ENCODE measurements at regions not wholly inside any gene's neighbourhood (a gene's known extent, or its start where the extent isn't known, plus 50 kb on each side); places are given as distances from the start of the nearest gene placed in this dataset.

- H3K4me1 ChIP-seq (ENCODE audit: insufficient read depth, poor library complexity, severe bottlenecking): peaks cover 3% of the 10 kb centered on the region
- no peak; the same call in 2 of the 3 replicates for ATAC-seq (ENCODE audit: low read depth)
- no peaks in the 10 kb centered on the region for H3K9me3 ChIP-seq (ENCODE audit: severe bottlenecking)
- no peak overlapping the region for H3K27ac ChIP-seq (ENCODE audit: poor library complexity, severe bottlenecking)
- TF ChIP-seq CTCF (IDR thresholded peaks at IDR 0.05; ENCODE audit: poor library complexity, severe bottlenecking): no peak
- no peaks in the 10 kb centered on the region for H3K27me3 ChIP-seq (ENCODE audit: insufficient read depth, poor library complexity, severe bottlenecking)
- H3K36me3 ChIP-seq (ENCODE audit: low read depth): no peaks in the 10 kb centered on the region
- DNase-seq (ENCODE audit: low spot score): no peak
- no peak overlapping the region for H3K4me3 ChIP-seq (ENCODE audit: severe bottlenecking)
Measured at GRCh38 chr4:181202240-181202639, 1041.0 kb upstream of the TENM3 start.

GRCh38 chr4:181204109-181204508, 1039.1 kb upstream of the TENM3 start:
- no peak overlapping the region for H3K4me3 ChIP-seq (ENCODE audit: severe bottlenecking)
- H3K4me1 ChIP-seq (ENCODE audit: insufficient read depth, poor library complexity, severe bottlenecking): peaks cover 3% of the 10 kb centered on the region
- no peak for DNase-seq (ENCODE audit: low spot score)
- H3K27ac ChIP-seq (ENCODE audit: poor library complexity, severe bottlenecking): no peak overlapping the region
- no peaks in the 10 kb centered on the region for H3K36me3 ChIP-seq (ENCODE audit: low read depth)
- H3K27me3 ChIP-seq (ENCODE audit: insufficient read depth, poor library complexity, severe bottlenecking): no peaks in the 10 kb centered on the region
- H3K9me3 ChIP-seq (ENCODE audit: severe bottlenecking): no peaks in the 10 kb centered on the region
- ATAC-seq (ENCODE audit: low read depth): 0 out of 3 replicates have a peak, but pooled peaks have one; percentile 31
- no peak for TF ChIP-seq CTCF (IDR thresholded peaks at IDR 0.05; ENCODE audit: poor library complexity, severe bottlenecking)

GRCh38 chr4:181213551-181213950, 1029.7 kb upstream of the TENM3 start:
- ATAC-seq (ENCODE audit: low read depth): no peak
- no peak for TF ChIP-seq CTCF (IDR thresholded peaks at IDR 0.05; ENCODE audit: poor library complexity, severe bottlenecking)
- Histone ChIP-seq H3K27ac (ENCODE audit: poor library complexity, severe bottlenecking) (no peak overlapping the region), H3K4me3 (ENCODE audit: severe bottlenecking) (no peak overlapping the region), H3K4me1 (ENCODE audit: insufficient read depth, poor library complexity, severe bottlenecking) (no peaks in the 10 kb centered on the region), H3K27me3 (ENCODE audit: insufficient read depth, poor library complexity, severe bottlenecking) (no peaks in the 10 kb centered on the region), H3K9me3 (ENCODE audit: severe bottlenecking) (no peaks in the 10 kb centered on the region), H3K36me3 (ENCODE audit: low read depth) (no peaks in the 10 kb centered on the region)
- DNase-seq (ENCODE audit: low spot score): no peak

GRCh38 chr4:181216501-181216900, 1026.7 kb upstream of the TENM3 start:
- DNase-seq (ENCODE audit: low spot score) (no peak), ATAC-seq (ENCODE audit: low read depth) (no peak)
- Histone ChIP-seq H3K27ac (ENCODE audit: poor library complexity, severe bottlenecking) (no peak overlapping the region), H3K36me3 (ENCODE audit: low read depth) (no peaks in the 10 kb centered on the region), H3K9me3 (ENCODE audit: severe bottlenecking) (no peaks in the 10 kb centered on the region), H3K4me3 (ENCODE audit: severe bottlenecking) (no peak overlapping the region), H3K27me3 (ENCODE audit: insufficient read depth, poor library complexity, severe bottlenecking) (no peaks in the 10 kb centered on the region), H3K4me1 (ENCODE audit: insufficient read depth, poor library complexity, severe bottlenecking) (peaks cover 10% of the 10 kb centered on the region)
- TF ChIP-seq CTCF (IDR thresholded peaks at IDR 0.05; ENCODE audit: poor library complexity, severe bottlenecking): no peak

- no peak for TF ChIP-seq CTCF (IDR thresholded peaks at IDR 0.05; ENCODE audit: poor library complexity, severe bottlenecking)
- H3K27me3 ChIP-seq (ENCODE audit: insufficient read depth, poor library complexity, severe bottlenecking): no peaks in the 10 kb centered on the region
Measured at GRCh38 chr4:181219783-181220416, 1023.3 kb upstream of the TENM3 start.

More at GRCh38 chr4:181219783-181220416, 1023.3 kb upstream of the TENM3 start:
- no peak for DNase-seq (ENCODE audit: low spot score)
- Histone ChIP-seq H3K4me3 (ENCODE audit: severe bottlenecking) (no peak overlapping the region), H3K9me3 (ENCODE audit: severe bottlenecking) (no peaks in the 10 kb centered on the region), H3K36me3 (ENCODE audit: low read depth) (no peaks in the 10 kb centered on the region), H3K4me1 (ENCODE audit: insufficient read depth, poor library complexity, severe bottlenecking) (peaks cover 10% of the 10 kb centered on the region), H3K27ac (ENCODE audit: poor library complexity, severe bottlenecking) (no peak overlapping the region)
- ATAC-seq (ENCODE audit: low read depth): peak; percentile 81

Data from RWPE2 (cell line).